IMR-90 (cell line): ENCODE measurements at regions not wholly inside any gene's neighbourhood (a gene's known extent, or its start where the extent isn't known, plus 50 kb on each side); places are given as distances from the start of the nearest gene placed in this dataset.

Experiments used
- ATAC-seq: fragments of 200-7000 bp; cut with Tn5 transposase; 2 replicates; pipeline ENCODE4 v1.9.1; 2020; ENCODE audit warnings: low read depth, mild to moderate bottlenecking, moderate library complexity
- BruUV-seq: library from RNA; stranded (reverse); fragments of 400-500 nt; replicated peaks from 2 replicates; lab custom pipeline; 2021; lab: Mats Ljungman, UMichigan
- CTCF ChIA-PET: fragments of 300-600 bp; formaldehyde crosslinking; extraction: SDS; loops from one replicate; lab custom pipeline; 2021; ENCODE audit warnings: antibody characterized with exemption; lab: Yijun Ruan, JAX
- POLR2A ChIA-PET: fragments of 300-600 bp; sonication (Branson Sonifier 250); formaldehyde crosslinking; loops from one replicate; lab custom pipeline; 2022; ENCODE audit warnings: antibody characterized with exemption; ENCODE audit not compliant: unreplicated experiment; lab: Charles Lee
- DNase-seq: peaks from one replicate; pipeline ENCODE4 v3.0.0; 2013
- H2AFZ ChIP-seq: replicated peaks from 2 replicates; pipeline ENCODE3; 2013; ENCODE audit warnings: low read length, mild to moderate bottlenecking; ENCODE audit not compliant: poor library complexity
- H2AK5ac ChIP-seq: 2 replicates; pipeline ENCODE4 v1.6.1; 2013; ENCODE audit warnings: low read depth, low read length, inconsistent platforms
- H2AK9ac ChIP-seq: replicated peaks from 2 replicates; pipeline ENCODE3; 2013; ENCODE audit warnings: mild to moderate bottlenecking, low read depth, low read length, moderate library complexity; ENCODE audit not compliant: poor library complexity
- H2BK120ac ChIP-seq: 2 replicates; pipeline ENCODE4 v1.6.1; 2013; ENCODE audit warnings: low read depth, low read length, inconsistent platforms
- H2BK15ac ChIP-seq: 3 replicates; pipeline ENCODE4 v1.6.1; 2013; ENCODE audit warnings: low read depth, low read length, inconsistent platforms
- H2BK20ac ChIP-seq: 2 replicates; pipeline ENCODE4 v1.6.1; 2013; ENCODE audit warnings: low read depth, mild to moderate bottlenecking, inconsistent platforms, low read length, moderate library complexity
- H2BK5ac ChIP-seq: 2 replicates; pipeline ENCODE4 v1.6.1; 2013; ENCODE audit warnings: mild to moderate bottlenecking, low read depth, low read length, inconsistent platforms; ENCODE audit not compliant: poor library complexity, severe bottlenecking
- H3K14ac ChIP-seq: replicated peaks from 2 replicates; pipeline ENCODE4 v1.6.1; 2013; ENCODE audit warnings: low read depth, low read length, inconsistent platforms
- H3K18ac ChIP-seq: 2 replicates; pipeline ENCODE4 v1.6.1; 2013; ENCODE audit warnings: low read depth, low read length, control low read depth
- H3K23ac ChIP-seq: 2 replicates; pipeline ENCODE4 v1.6.1; 2013; ENCODE audit warnings: low read depth, low read length, inconsistent platforms
- H3K27ac ChIP-seq: 2 replicates; pipeline ENCODE4 v1.5.1; 2013; ENCODE audit warnings: mild to moderate bottlenecking, control low read depth, low read length; ENCODE audit not compliant: insufficient read depth
- H3K27me3 ChIP-seq: 2 replicates; pipeline ENCODE4 v1.6.1; 2013; ENCODE audit warnings: low read length; ENCODE audit not compliant: control insufficient read depth, insufficient read depth
- H3K36me3 ChIP-seq: 2 replicates; pipeline ENCODE4 v1.6.1; 2013; ENCODE audit warnings: low read length, mixed read lengths; ENCODE audit not compliant: control insufficient read depth, insufficient read depth
- H3K4ac ChIP-seq: 2 replicates; pipeline ENCODE4 v1.6.1; 2013; ENCODE audit warnings: low read depth, low read length, inconsistent platforms
- H3K4me1 ChIP-seq: 2 replicates; pipeline ENCODE4 v1.6.1; 2013; ENCODE audit warnings: low read length, mixed read lengths; ENCODE audit not compliant: control insufficient read depth, insufficient read depth
- H3K4me2 ChIP-seq: 2 replicates; pipeline ENCODE4 v1.6.1; 2013; ENCODE audit warnings: low read depth, mild to moderate bottlenecking, control low read depth, low read length, moderate library complexity
- H3K4me3 ChIP-seq: 2 replicates; pipeline ENCODE4 v1.5.1; 2013; ENCODE audit warnings: low read depth, mild to moderate bottlenecking, control low read depth, low read length, moderate library complexity; ENCODE audit not compliant: insufficient read depth
- H3K56ac ChIP-seq: 2 replicates; pipeline ENCODE4 v1.6.1; 2013; ENCODE audit warnings: low read length, inconsistent platforms; ENCODE audit not compliant: insufficient read depth; ENCODE audit errors: extremely low read depth
- H3K79me1 ChIP-seq, 2 experiments: 2 replicates each; pipeline ENCODE4 v1.6.1; 2013; ENCODE audit warnings: low read length in 2 of 2, inconsistent platforms in 1 of 2, low read depth in 1 of 2
- H3K9ac ChIP-seq: 2 replicates; pipeline ENCODE4 v1.6.1; 2013; ENCODE audit warnings: low read depth, low read length, control low read depth
- H3K9me1 ChIP-seq: 2 replicates; pipeline ENCODE4 v1.6.1; 2013; ENCODE audit warnings: low read length, inconsistent platforms; ENCODE audit not compliant: insufficient read depth
- H3K9me3 ChIP-seq: 2 replicates; pipeline ENCODE4 v1.6.1; 2013; ENCODE audit warnings: low read length; ENCODE audit not compliant: control insufficient read depth, insufficient read depth
- H4K20me1 ChIP-seq: 2 replicates; pipeline ENCODE4 v1.6.1; 2013; ENCODE audit warnings: low read length, inconsistent platforms; ENCODE audit not compliant: insufficient read depth
- H4K5ac ChIP-seq: 2 replicates; pipeline ENCODE4 v1.6.1; 2013; ENCODE audit warnings: mild to moderate bottlenecking, low read depth, low read length, control low read depth
- H4K8ac ChIP-seq, 2 experiments: 2 replicates each; pipeline ENCODE4 v1.6.1; 2013; ENCODE audit warnings: low read depth in 2 of 2, low read length in 2 of 2, control low read depth in 1 of 2, inconsistent platforms in 1 of 2
- H4K91ac ChIP-seq: 2 replicates; pipeline ENCODE4 v1.6.1; 2013; ENCODE audit warnings: low read depth, low read length, inconsistent platforms; ENCODE audit not compliant: insufficient read depth
- BHLHE40 ChIP-seq: fragments of 150-350 bp; IDR thresholded peaks from 2 replicates; pipeline ENCODE4 v1.6.1; 2016; ENCODE audit warnings: mild to moderate bottlenecking, low read depth, low read length
- CHD1 ChIP-seq: IDR thresholded peaks from 2 replicates; pipeline ENCODE4 v1.6.1; 2012; ENCODE audit warnings: low read depth, low read length, improper control_type of control experiment
- FOS ChIP-seq: fragments of 150-350 bp; IDR thresholded peaks from 2 replicates; pipeline ENCODE4 v1.6.1; 2016; ENCODE audit warnings: low read depth, low read length
- MAFK ChIP-seq: IDR thresholded peaks from 2 replicates; pipeline ENCODE4 v1.6.1; 2012; ENCODE audit warnings: low read depth, low read length, improper control_type of control experiment
- MAZ ChIP-seq: IDR thresholded peaks from 2 replicates; pipeline ENCODE4 v1.6.1; 2012; ENCODE audit warnings: low read depth, mild to moderate bottlenecking, low read length, improper control_type of control experiment, moderate library complexity, borderline replicate concordance
- RAD21 ChIP-seq: IDR thresholded peaks from 2 replicates; pipeline ENCODE4 v1.6.1; 2012; ENCODE audit warnings: low read length, improper control_type of control experiment
- SMC3 ChIP-seq: fragments of 150-350 bp; IDR thresholded peaks from 2 replicates; pipeline ENCODE4 v1.6.1; 2016; ENCODE audit warnings: low read depth, mild to moderate bottlenecking, antibody characterized with exemption, low read length, moderate library complexity
- WGBS, 2 experiments: methylation state at CpG; one replicate each; pipeline versions ENCODE4 v1.1.5 to v1.1.7; 2013; ENCODE audit warnings: missing lambda C conversion rate in 2 of 2; ENCODE audit not compliant: insufficient read length in 1 of 2; ENCODE audit errors: extremely low coverage in 2 of 2; 5-methylcytosine and 5-hydroxymethylcytosine counted together
- dilution Hi-C: fragments of 300-500 bp; cut with HindIII; formaldehyde crosslinking; loops from one replicate; pipeline ENCODE4 v1.14.3; 2018; ENCODE audit warnings: low sequenced_read_pairs; ENCODE audit not compliant: unreplicated experiment
- in situ Hi-C: fragments of 300-500 bp; cut with MboI; formaldehyde crosslinking; loops from 3 replicates; pipeline ENCODE4 v1.14.3; 2019; ENCODE audit warnings: low sequenced_read_pairs, inconsistent platforms, mixed read lengths
- intact Hi-C: fragments of 100-400 bp; cut with micrococcal nuclease; formaldehyde crosslinking; loops from 2 replicates; pipeline ENCODE4 v1.10.0; 2022
- TF ChIP-seq, protein P1 (sequence below): fragments of 150-350 bp; IDR thresholded peaks from 2 replicates; pipeline ENCODE4 v1.6.1; 2016; ENCODE audit warnings: low read depth, mild to moderate bottlenecking, low read length, moderate library complexity, borderline replicate concordance
- TF ChIP-seq, protein P2 (sequence below): conservative IDR thresholded peaks from 2 replicates; pipeline ENCODE4 v1.5.1; 2012; ENCODE audit warnings: mild to moderate bottlenecking, low read depth, low read length, improper control_type of control experiment

DNA sequence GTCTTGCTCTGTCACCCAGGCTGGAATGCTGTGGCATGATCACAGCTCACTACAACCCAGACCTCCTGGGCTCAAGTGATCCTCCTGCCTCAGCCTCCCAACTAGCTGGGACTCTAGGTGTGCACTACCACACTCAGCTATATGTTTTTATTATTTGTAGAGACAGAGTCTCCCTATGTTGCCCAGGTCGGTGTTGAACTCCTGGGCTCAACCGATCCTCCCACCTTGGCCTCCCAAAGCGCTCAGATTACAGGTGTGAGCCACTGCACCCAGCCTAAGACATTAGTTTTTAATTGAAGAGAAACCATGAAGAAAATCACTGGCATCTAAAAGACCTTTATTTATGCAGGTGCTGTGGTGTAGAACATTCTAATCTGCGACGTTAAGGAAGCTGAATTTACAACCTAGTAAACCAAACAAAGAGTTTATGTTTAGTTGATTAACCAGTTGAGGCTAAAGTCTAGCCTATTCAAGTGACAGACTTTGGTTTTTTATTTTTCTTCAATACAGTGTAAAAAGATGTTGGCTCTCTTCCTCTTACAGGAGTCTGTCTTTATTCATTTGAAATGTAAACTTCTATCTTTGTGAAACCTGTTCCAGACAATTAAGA, 52.5 kb upstream of the NBL1 start:
- H3K79me1 ChIP-seq, result no peaks in the 10 kb centered on the region; a peak in 1 of 4 replicates
- dilution Hi-C loops, result no loop called here
- no peak overlapping the region for H2BK120ac ChIP-seq
- H2BK5ac ChIP-seq, result no peak overlapping the region
- H3K56ac ChIP-seq, result no peak overlapping the region
- ChIA-PET POLR2A (no interaction called here), CTCF (no interaction called here)
- in situ Hi-C loops, result no loop called here
- H3K36me3 ChIP-seq, result no peaks in the 10 kb centered on the region
- TF ChIP-seq RAD21 (no peak), BHLHE40 (no peak), MAZ (no peak), CHD1 (no peak), FOS (no peak), MAFK (no peak), SMC3 (no peak)
- TF ChIP-seq, protein P1, sequence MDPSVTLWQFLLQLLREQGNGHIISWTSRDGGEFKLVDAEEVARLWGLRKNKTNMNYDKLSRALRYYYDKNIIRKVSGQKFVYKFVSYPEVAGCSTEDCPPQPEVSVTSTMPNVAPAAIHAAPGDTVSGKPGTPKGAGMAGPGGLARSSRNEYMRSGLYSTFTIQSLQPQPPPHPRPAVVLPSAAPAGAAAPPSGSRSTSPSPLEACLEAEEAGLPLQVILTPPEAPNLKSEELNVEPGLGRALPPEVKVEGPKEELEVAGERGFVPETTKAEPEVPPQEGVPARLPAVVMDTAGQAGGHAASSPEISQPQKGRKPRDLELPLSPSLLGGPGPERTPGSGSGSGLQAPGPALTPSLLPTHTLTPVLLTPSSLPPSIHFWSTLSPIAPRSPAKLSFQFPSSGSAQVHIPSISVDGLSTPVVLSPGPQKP, result no peak
- TF ChIP-seq, protein P2, sequence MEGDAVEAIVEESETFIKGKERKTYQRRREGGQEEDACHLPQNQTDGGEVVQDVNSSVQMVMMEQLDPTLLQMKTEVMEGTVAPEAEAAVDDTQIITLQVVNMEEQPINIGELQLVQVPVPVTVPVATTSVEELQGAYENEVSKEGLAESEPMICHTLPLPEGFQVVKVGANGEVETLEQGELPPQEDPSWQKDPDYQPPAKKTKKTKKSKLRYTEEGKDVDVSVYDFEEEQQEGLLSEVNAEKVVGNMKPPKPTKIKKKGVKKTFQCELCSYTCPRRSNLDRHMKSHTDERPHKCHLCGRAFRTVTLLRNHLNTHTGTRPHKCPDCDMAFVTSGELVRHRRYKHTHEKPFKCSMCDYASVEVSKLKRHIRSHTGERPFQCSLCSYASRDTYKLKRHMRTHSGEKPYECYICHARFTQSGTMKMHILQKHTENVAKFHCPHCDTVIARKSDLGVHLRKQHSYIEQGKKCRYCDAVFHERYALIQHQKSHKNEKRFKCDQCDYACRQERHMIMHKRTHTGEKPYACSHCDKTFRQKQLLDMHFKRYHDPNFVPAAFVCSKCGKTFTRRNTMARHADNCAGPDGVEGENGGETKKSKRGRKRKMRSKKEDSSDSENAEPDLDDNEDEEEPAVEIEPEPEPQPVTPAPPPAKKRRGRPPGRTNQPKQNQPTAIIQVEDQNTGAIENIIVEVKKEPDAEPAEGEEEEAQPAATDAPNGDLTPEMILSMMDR, result no peak
- no peak for ATAC-seq
- WGBS, 2 experiments, result no CpG with 5 or more reads among the region's 5 CpGs
- no peak overlapping the region for H2AK9ac ChIP-seq
- no peak overlapping the region for H3K27ac ChIP-seq
- H3K23ac ChIP-seq, result no peak overlapping the region
- no peak overlapping the region for H4K8ac ChIP-seq
- no peaks in the 10 kb centered on the region for H3K9me3 ChIP-seq
- H3K4me1 ChIP-seq, result no peaks in the 10 kb centered on the region
- H3K9ac ChIP-seq, result no peak overlapping the region
- no peak overlapping the region for H2AFZ ChIP-seq
- no peak for DNase-seq
- no peak overlapping the region for H3K4me3 ChIP-seq
- no peak overlapping the region for H3K18ac ChIP-seq
- H3K4me2 ChIP-seq, result no peak overlapping the region
- no peaks in the 10 kb centered on the region for H4K20me1 ChIP-seq
- H4K91ac ChIP-seq, result no peak overlapping the region
- H4K5ac ChIP-seq, result no peak overlapping the region
- H2BK15ac ChIP-seq, result no peak overlapping the region
- H3K27me3 ChIP-seq, result peaks cover 13% of the 10 kb centered on the region
- intact Hi-C loops, result no loop called here
- no peaks in the 10 kb centered on the region; the same call in 1 of the 2 replicates for H3K9me1 ChIP-seq
- H2BK20ac ChIP-seq, result no peak overlapping the region
- BruUV-seq, result no TSS peak
- H2AK5ac ChIP-seq, result no peak overlapping the region
- no peak overlapping the region for H3K14ac ChIP-seq
- no peak overlapping the region for H3K4ac ChIP-seq
